H9 (cell line): ENCODE measurements at regions not wholly inside any gene's neighbourhood (a gene's known extent, or its start where the extent isn't known, plus 50 kb on each side); places are given as distances from the start of the nearest gene placed in this dataset.
A peak's percentile ranks its signal among the peaks of the same experiment; 100 is the strongest.

Source experiments
- DNase-seq: peaks from one replicate; pipeline ENCODE4 v3.0.0-alpha.2; 2017
- H2AFZ ChIP-seq: one replicate; pipeline ENCODE4 v1.6.1; 2013; ENCODE audit warnings: mild to moderate bottlenecking, low read length, control low read depth, moderate library complexity
- H2AK5ac ChIP-seq: 2 replicates; pipeline ENCODE4 v1.6.1; 2013; ENCODE audit warnings: low read length, control low read depth, mixed read lengths; ENCODE audit not compliant: insufficient read length
- H2BK120ac ChIP-seq: one replicate; pipeline ENCODE4 v1.6.1; 2013; ENCODE audit warnings: low read depth, mild to moderate bottlenecking, low read length, control low read depth, inconsistent platforms; ENCODE audit not compliant: poor library complexity, severe bottlenecking
- H2BK12ac ChIP-seq: 2 replicates; pipeline ENCODE4 v1.6.1; 2013; ENCODE audit warnings: low read length, control low read depth, mixed read lengths, low read depth; ENCODE audit not compliant: insufficient read length
- H2BK15ac ChIP-seq: 2 replicates; pipeline ENCODE4 v1.6.1; 2013; ENCODE audit warnings: low read depth, low read length, control low read depth
- H2BK20ac ChIP-seq: one replicate; pipeline ENCODE4 v1.6.1; 2013; ENCODE audit warnings: low read depth, mild to moderate bottlenecking, low read length, control low read depth, inconsistent platforms; ENCODE audit not compliant: poor library complexity, severe bottlenecking
- H2BK5ac ChIP-seq: 2 replicates; pipeline ENCODE4 v1.6.1; 2013; ENCODE audit warnings: low read length, control low read depth, mixed read lengths; ENCODE audit not compliant: insufficient read length
- H3K14ac ChIP-seq: 2 replicates; pipeline ENCODE4 v1.6.1; 2013; ENCODE audit warnings: low read length, control low read depth; ENCODE audit not compliant: insufficient read depth
- H3K18ac ChIP-seq: 2 replicates; pipeline ENCODE4 v1.6.1; 2013; ENCODE audit warnings: low read depth, mild to moderate bottlenecking, mixed read lengths, low read length, control low read depth; ENCODE audit not compliant: insufficient read length
- H3K23ac ChIP-seq: 2 replicates; pipeline ENCODE4 v1.6.1; 2013; ENCODE audit warnings: low read length, control low read depth, mixed read lengths, low read depth; ENCODE audit not compliant: insufficient read length
- H3K23me2 ChIP-seq: 2 replicates; pipeline ENCODE4 v1.6.1; 2013; ENCODE audit warnings: low read depth, mild to moderate bottlenecking, mixed read lengths, low read length, control low read depth; ENCODE audit not compliant: insufficient read length, poor library complexity, severe bottlenecking
- H3K27ac ChIP-seq: 2 replicates; pipeline ENCODE4 v1.5.1; 2013; ENCODE audit warnings: low read length, control low read depth, mixed read lengths, low read depth; ENCODE audit not compliant: insufficient read length
- H3K27me3 ChIP-seq: 2 replicates; pipeline ENCODE4 v1.6.1; 2013; ENCODE audit warnings: low read length, control low read depth, inconsistent platforms; ENCODE audit not compliant: insufficient read depth
- H3K4ac ChIP-seq: 2 replicates; pipeline ENCODE4 v1.6.1; 2013; ENCODE audit warnings: low read depth, mild to moderate bottlenecking, control low read depth, inconsistent platforms, low read length, moderate library complexity
- H3K4me1 ChIP-seq: 2 replicates; pipeline ENCODE4 v1.6.1; 2013; ENCODE audit warnings: low read length, control low read depth, inconsistent platforms; ENCODE audit not compliant: insufficient read depth
- H3K4me2 ChIP-seq: 2 replicates; pipeline ENCODE4 v1.6.1; 2013; ENCODE audit warnings: low read length, control low read depth, mixed read lengths; ENCODE audit not compliant: insufficient read length, insufficient read depth
- H3K56ac ChIP-seq: 2 replicates; pipeline ENCODE4 v1.6.1; 2013; ENCODE audit warnings: low read depth, mild to moderate bottlenecking, mixed read lengths, low read length, control low read depth; ENCODE audit not compliant: insufficient read length
- H3K79me1 ChIP-seq: 2 replicates; pipeline ENCODE4 v1.6.1; 2013; ENCODE audit warnings: low read depth, mild to moderate bottlenecking, moderate library complexity, low read length, control low read depth, inconsistent platforms; ENCODE audit not compliant: insufficient read depth, poor library complexity, severe bottlenecking
- H3K79me2 ChIP-seq: 2 replicates; pipeline ENCODE4 v1.6.1; 2013; ENCODE audit warnings: low read length, control low read depth, inconsistent platforms; ENCODE audit not compliant: insufficient read depth
- H3K9ac ChIP-seq: 2 replicates; pipeline ENCODE4 v1.6.1; 2013; ENCODE audit warnings: low read length, control low read depth, mixed read lengths; ENCODE audit not compliant: insufficient read length; ENCODE audit errors: extremely low read depth
- H3K9me3 ChIP-seq: one replicate; pipeline ENCODE4 v1.6.1; 2013; ENCODE audit warnings: low read depth, low read length, inconsistent platforms; ENCODE audit not compliant: control insufficient read depth
- H3T11ph ChIP-seq: one replicate; pipeline ENCODE4 v1.6.1; 2013; ENCODE audit warnings: mild to moderate bottlenecking, low read length, control low read depth, inconsistent platforms
- H4K20me1 ChIP-seq: one replicate; pipeline ENCODE4 v1.6.1; 2013; ENCODE audit not compliant: control insufficient read depth, insufficient read length, insufficient read depth
- H4K5ac ChIP-seq: 2 replicates; pipeline ENCODE4 v1.6.1; 2013; ENCODE audit warnings: low read depth, mild to moderate bottlenecking, mixed read lengths, low read length, control low read depth; ENCODE audit not compliant: insufficient read length
- H4K8ac ChIP-seq: replicated peaks from 2 replicates; pipeline ENCODE4 v1.6.1; 2013; ENCODE audit warnings: low read length, control low read depth, mixed read lengths, low read depth; ENCODE audit not compliant: insufficient read length
- H4K91ac ChIP-seq: 2 replicates; pipeline ENCODE4 v1.6.1; 2013; ENCODE audit warnings: low read depth, mild to moderate bottlenecking, moderate library complexity, mixed read lengths, low read length, control low read depth; ENCODE audit not compliant: insufficient read length
- H3K27ac Mint-ChIP-seq, 3 experiments: 2 replicates in 2 of 3; 3 replicates in 1 of 3; pipeline ENCODE4 v1.8.0; 2020 to 2021; ENCODE audit warnings: mixed read lengths in 3 of 3, mild to moderate bottlenecking in 1 of 3, moderate library complexity in 1 of 3
- H3K27me3 Mint-ChIP-seq: 2 replicates; pipeline ENCODE4 v1.8.0; 2021; ENCODE audit warnings: low read depth, mild to moderate bottlenecking, moderate library complexity, mixed read lengths
- H3K36me3 Mint-ChIP-seq, 3 experiments: 2 replicates in 2 of 3; 3 replicates in 1 of 3; pipeline ENCODE4 v1.8.0; 2020 to 2021; ENCODE audit warnings: low read depth in 3 of 3, mixed read lengths in 3 of 3; ENCODE audit not compliant: insufficient read depth in 1 of 3
- H3K4me1 Mint-ChIP-seq, 2 experiments: 2 replicates each; pipeline ENCODE4 v1.8.0; 2020; ENCODE audit warnings: mixed read lengths in 2 of 2
- H3K4me3 Mint-ChIP-seq, 2 experiments: 2 replicates in 1 of 2; 3 replicates in 1 of 2; pipeline ENCODE4 v1.8.0; 2020 to 2021; ENCODE audit warnings: mild to moderate bottlenecking in 2 of 2, mixed read lengths in 2 of 2, moderate library complexity in 1 of 2
- H3K9me3 Mint-ChIP-seq, 2 experiments: 2 replicates in 1 of 2; 3 replicates in 1 of 2; pipeline ENCODE4 v1.8.0; 2020; ENCODE audit warnings: mild to moderate bottlenecking in 2 of 2, mixed read lengths in 2 of 2, moderate library complexity in 1 of 2
- WGBS: extraction: QIAGEN DNeasy Blood & Tissue Kit; methylation state at CpG from one replicate; pipeline ENCODE4 v1.1.7; 2013; ENCODE audit warnings: missing lambda C conversion rate, low lambda C conversion rate, mixed read lengths; ENCODE audit not compliant: insufficient read length; ENCODE audit errors: extremely low coverage; 5-methylcytosine and 5-hydroxymethylcytosine counted together
- TF ChIP-seq, protein P1 (sequence below): fragments of 200-600 bp; sonication (generic); conservative IDR thresholded peaks from 3 replicates; pipeline ENCODE4 v1.8.0; 2021; ENCODE audit warnings: antibody characterized with exemption, mild to moderate bottlenecking

DNA sequence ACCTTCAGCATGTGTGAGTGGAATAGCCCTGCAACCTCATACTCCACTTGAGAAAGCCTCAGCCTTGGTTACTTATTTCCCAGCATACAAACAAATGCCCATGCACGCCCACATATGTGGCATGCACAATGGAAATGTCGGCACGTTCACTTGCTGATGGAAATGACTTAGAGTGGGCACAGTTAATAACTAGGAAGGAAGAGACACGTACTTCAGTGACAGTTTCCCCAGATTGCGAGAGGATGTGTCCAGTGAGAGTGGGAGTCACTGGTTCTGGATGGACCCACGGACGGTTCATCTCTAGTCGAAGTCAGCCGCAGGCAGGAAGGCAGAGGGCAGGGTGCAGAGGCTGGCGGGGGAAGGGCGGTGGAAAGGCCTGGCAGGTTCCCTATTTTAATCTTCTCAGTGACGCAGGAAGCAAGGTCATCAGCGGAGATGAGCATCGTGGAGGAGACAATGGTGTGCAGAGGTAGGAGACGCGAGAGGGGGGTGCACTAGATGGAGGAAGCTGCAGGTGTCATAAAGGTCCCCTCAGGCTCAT lies 350.7 kb upstream of the MYT1L start:
- H3K79me1 ChIP-seq: no peaks in the 10 kb centered on the region
- no peaks in the 10 kb centered on the region for H3K9me3 ChIP-seq
- Mint-ChIP-seq H3K4me1 (peaks cover 22 to 34% of the 10 kb centered on the region in 2 experiments), H3K4me3 (peak overlapping the region in 1 of 2 experiments; percentile 27; a peak in 1 of 5 replicates), H3K27ac (peak overlapping the region in 1 of 3 experiments; percentile 2; a peak in 1 of 7 replicates), H3K27me3 (peaks cover 11% of the 10 kb centered on the region), H3K36me3 (no peaks in the 10 kb centered on the region; a peak in 1 of 7 replicates), H3K9me3 (peaks cover 0 to 3% of the 10 kb centered on the region in 2 experiments; a peak in 3 of 5 replicates)
- TF ChIP-seq, protein P1, sequence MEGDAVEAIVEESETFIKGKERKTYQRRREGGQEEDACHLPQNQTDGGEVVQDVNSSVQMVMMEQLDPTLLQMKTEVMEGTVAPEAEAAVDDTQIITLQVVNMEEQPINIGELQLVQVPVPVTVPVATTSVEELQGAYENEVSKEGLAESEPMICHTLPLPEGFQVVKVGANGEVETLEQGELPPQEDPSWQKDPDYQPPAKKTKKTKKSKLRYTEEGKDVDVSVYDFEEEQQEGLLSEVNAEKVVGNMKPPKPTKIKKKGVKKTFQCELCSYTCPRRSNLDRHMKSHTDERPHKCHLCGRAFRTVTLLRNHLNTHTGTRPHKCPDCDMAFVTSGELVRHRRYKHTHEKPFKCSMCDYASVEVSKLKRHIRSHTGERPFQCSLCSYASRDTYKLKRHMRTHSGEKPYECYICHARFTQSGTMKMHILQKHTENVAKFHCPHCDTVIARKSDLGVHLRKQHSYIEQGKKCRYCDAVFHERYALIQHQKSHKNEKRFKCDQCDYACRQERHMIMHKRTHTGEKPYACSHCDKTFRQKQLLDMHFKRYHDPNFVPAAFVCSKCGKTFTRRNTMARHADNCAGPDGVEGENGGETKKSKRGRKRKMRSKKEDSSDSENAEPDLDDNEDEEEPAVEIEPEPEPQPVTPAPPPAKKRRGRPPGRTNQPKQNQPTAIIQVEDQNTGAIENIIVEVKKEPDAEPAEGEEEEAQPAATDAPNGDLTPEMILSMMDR: no peak
- H4K91ac ChIP-seq: no peak overlapping the region
- no peak overlapping the region for H3K18ac ChIP-seq
- H3K9ac ChIP-seq: no peak overlapping the region
- H3K56ac ChIP-seq: no peak overlapping the region
- no peak overlapping the region for H2BK12ac ChIP-seq
- H3K23me2 ChIP-seq: no peaks in the 10 kb centered on the region
- H3K23ac ChIP-seq: no peak overlapping the region
- no peaks in the 10 kb centered on the region for H4K20me1 ChIP-seq
- H2BK15ac ChIP-seq: no peak overlapping the region
- H3K4me1 ChIP-seq: peaks cover 9% of the 10 kb centered on the region
- H3K14ac ChIP-seq: no peak overlapping the region
- no peaks in the 10 kb centered on the region for H3K79me2 ChIP-seq
- no peak overlapping the region for H4K5ac ChIP-seq
- H3T11ph ChIP-seq: no peak overlapping the region
- no peak overlapping the region for H3K4ac ChIP-seq
- no CpG with 5 or more reads among the region's 16 CpGs for WGBS
- H2AFZ ChIP-seq: no peak overlapping the region
- no peak overlapping the region for H2BK5ac ChIP-seq
- no peak for DNase-seq
- H2BK20ac ChIP-seq: no peak overlapping the region
- no peaks in the 10 kb centered on the region for H3K27me3 ChIP-seq
- H2AK5ac ChIP-seq: no peak overlapping the region
- H3K27ac ChIP-seq: no peak overlapping the region
- H3K4me2 ChIP-seq: no peak overlapping the region
- H2BK120ac ChIP-seq: no peak overlapping the region
- H4K8ac ChIP-seq: peak overlapping the region; percentile 51
